HEK293 (cell line): ENCODE measurements at regions not wholly inside any gene's neighbourhood (a gene's known extent, or its start where the extent isn't known, plus 50 kb on each side); places are given as distances from the start of the nearest gene placed in this dataset.

Experiments
- CTCF ChIA-PET: fragments of 350-600 bp; formaldehyde crosslinking; extraction: SDS; loops from one replicate; lab custom pipeline; 2021; ENCODE audit warnings: antibody characterized with exemption; lab: Yijun Ruan, JAX
- POLR2A ChIA-PET: fragments of 300-600 bp; formaldehyde crosslinking; extraction: SDS; loops from one replicate; lab custom pipeline; 2020; ENCODE audit warnings: antibody characterized with exemption, inconsistent platforms; lab: Yijun Ruan, JAX
- H3K27ac ChIP-seq: fragments of 200-500 bp; sonication (Bioruptor generic); 2 replicates; pipeline ENCODE4 v1.5.1; 2014; ENCODE audit warnings: low read depth, low read length, control low read depth, inconsistent platforms; ENCODE audit errors: extremely low read depth
- H3K36me3 ChIP-seq, 2 experiments: fragments of 200-500 bp in 1 of 2; sonication (Bioruptor generic) in 1 of 2; 1 replicate in 1 of 2; 2 replicates in 1 of 2; pipeline ENCODE4 v1.5.1; 2014 to 2017; ENCODE audit warnings: inconsistent platforms in 2 of 2, low read length in 2 of 2; ENCODE audit not compliant: control insufficient read depth in 2 of 2, insufficient read depth in 1 of 2
- H3K4me1 ChIP-seq: fragments of 200-500 bp; sonication (Bioruptor generic); 2 replicates; pipeline ENCODE4 v1.5.1; 2014; ENCODE audit warnings: mild to moderate bottlenecking, low read length, inconsistent platforms; ENCODE audit not compliant: control insufficient read depth, insufficient read depth
- H3K4me3 ChIP-seq: 2 replicates; pipeline ENCODE4 v1.5.1; 2011; ENCODE audit warnings: low read depth, mild to moderate bottlenecking, control low read depth, low read length, moderate library complexity
- H3K9me3 ChIP-seq: fragments of 200-500 bp; sonication (Bioruptor generic); 2 replicates; pipeline ENCODE4 v1.5.1; 2014; ENCODE audit warnings: low read depth, low read length, inconsistent platforms; ENCODE audit not compliant: control insufficient read depth, insufficient read depth
- KLF1 ChIP-seq: fragments of 450-650 bp; formaldehyde crosslinking; IDR thresholded peaks from 2 replicates; pipeline ENCODE4 v1.5.1; 2016; ENCODE audit warnings: missing biosample characterization, missing genetic modification characterization
- KLF9 ChIP-seq: fragments of 450-650 bp; formaldehyde crosslinking; IDR thresholded peaks from 2 replicates; pipeline ENCODE4 v1.5.1; 2016; ENCODE audit warnings: missing biosample characterization, missing genetic modification characterization, low read depth
- PRDM6 ChIP-seq: fragments of 450-650 bp; formaldehyde crosslinking; IDR thresholded peaks from 2 replicates; pipeline ENCODE4 v1.5.1; 2017; ENCODE audit warnings: missing biosample characterization, missing genetic modification characterization
- RBAK ChIP-seq: fragments of 450-650 bp; formaldehyde crosslinking; IDR thresholded peaks from 2 replicates; pipeline ENCODE4 v1.5.1; 2016; ENCODE audit warnings: missing biosample characterization, missing genetic modification characterization
- ZNF10 ChIP-seq: fragments of 450-650 bp; formaldehyde crosslinking; IDR thresholded peaks from 2 replicates; pipeline ENCODE4 v1.5.1; 2017; ENCODE audit warnings: missing biosample characterization, missing genetic modification characterization
- ZNF202 ChIP-seq: fragments of 450-650 bp; formaldehyde crosslinking; IDR thresholded peaks from 2 replicates; pipeline ENCODE4 v1.5.1; 2016; ENCODE audit warnings: missing biosample characterization, missing genetic modification characterization, borderline replicate concordance
- ZNF223 ChIP-seq: fragments of 450-650 bp; formaldehyde crosslinking; IDR thresholded peaks from 2 replicates; pipeline ENCODE4 v1.5.1; 2016; ENCODE audit warnings: missing biosample characterization, missing genetic modification characterization
- ZNF266 ChIP-seq: fragments of 450-650 bp; formaldehyde crosslinking; IDR thresholded peaks from 2 replicates; pipeline ENCODE4 v1.5.1; 2016; ENCODE audit warnings: missing biosample characterization, missing genetic modification characterization, low read depth
- ZNF292 ChIP-seq: fragments of 450-650 bp; formaldehyde crosslinking; IDR thresholded peaks from 2 replicates; pipeline ENCODE4 v1.5.1; 2016; ENCODE audit warnings: low read depth, missing biosample characterization, missing genetic modification characterization, borderline replicate concordance
- ZNF394 ChIP-seq: fragments of 450-650 bp; formaldehyde crosslinking; IDR thresholded peaks from 2 replicates; pipeline ENCODE4 v1.5.1; 2016; ENCODE audit warnings: missing biosample characterization, missing genetic modification characterization, mild to moderate bottlenecking, moderate library complexity, borderline replicate concordance
- ZNF654 ChIP-seq: fragments of 450-650 bp; formaldehyde crosslinking; IDR thresholded peaks from 2 replicates; pipeline ENCODE4 v1.5.1; 2016; ENCODE audit warnings: low read depth, missing biosample characterization, missing genetic modification characterization
- ZNF664 ChIP-seq: fragments of 450-650 bp; formaldehyde crosslinking; IDR thresholded peaks from 2 replicates; pipeline ENCODE4 v1.5.1; 2016; ENCODE audit warnings: missing biosample characterization, missing genetic modification characterization
- ZNF768 ChIP-seq: fragments of 450-650 bp; formaldehyde crosslinking; IDR thresholded peaks from 2 replicates; pipeline ENCODE4 v1.5.1; 2018; ENCODE audit warnings: missing biosample characterization, mild to moderate bottlenecking, missing genetic modification characterization
- ZNF785 ChIP-seq: fragments of 450-650 bp; formaldehyde crosslinking; IDR thresholded peaks from 2 replicates; pipeline ENCODE4 v1.5.1; 2016; ENCODE audit warnings: missing biosample characterization, missing genetic modification characterization
- ZNF843 ChIP-seq: fragments of 450-650 bp; formaldehyde crosslinking; IDR thresholded peaks from 2 replicates; pipeline ENCODE4 v1.5.1; 2016; ENCODE audit warnings: missing biosample characterization, missing genetic modification characterization
- TF ChIP-seq, protein P1 (sequence below): fragments of 450-650 bp; formaldehyde crosslinking; IDR thresholded peaks from 2 replicates; pipeline ENCODE4 v1.5.1; 2016; ENCODE audit warnings: missing biosample characterization, missing genetic modification characterization
- TF ChIP-seq, protein P2 (sequence below): fragments of 450-650 bp; formaldehyde crosslinking; conservative IDR thresholded peaks from 2 replicates; pipeline ENCODE4 v1.5.1; 2016; ENCODE audit warnings: low read depth, missing biosample characterization, missing genetic modification characterization

- no peak for TF ChIP-seq PRDM6 (tag by site-specific recombination)
Observed at GRCh38 chr5:167823405-167823804, 468.0 kb upstream of the WWC1 start (continued).

GRCh38 chr5:167827766-167828165 is 463.7 kb upstream of the WWC1 start:
- no peak overlapping the region for H3K4me3 ChIP-seq
- TF ChIP-seq KLF1 (peak; percentile 55), KLF9 (tag by site-specific recombination) (peak; percentile 24; the same call in 1 of the 2 replicates)
- TF ChIP-seq, protein P1, sequence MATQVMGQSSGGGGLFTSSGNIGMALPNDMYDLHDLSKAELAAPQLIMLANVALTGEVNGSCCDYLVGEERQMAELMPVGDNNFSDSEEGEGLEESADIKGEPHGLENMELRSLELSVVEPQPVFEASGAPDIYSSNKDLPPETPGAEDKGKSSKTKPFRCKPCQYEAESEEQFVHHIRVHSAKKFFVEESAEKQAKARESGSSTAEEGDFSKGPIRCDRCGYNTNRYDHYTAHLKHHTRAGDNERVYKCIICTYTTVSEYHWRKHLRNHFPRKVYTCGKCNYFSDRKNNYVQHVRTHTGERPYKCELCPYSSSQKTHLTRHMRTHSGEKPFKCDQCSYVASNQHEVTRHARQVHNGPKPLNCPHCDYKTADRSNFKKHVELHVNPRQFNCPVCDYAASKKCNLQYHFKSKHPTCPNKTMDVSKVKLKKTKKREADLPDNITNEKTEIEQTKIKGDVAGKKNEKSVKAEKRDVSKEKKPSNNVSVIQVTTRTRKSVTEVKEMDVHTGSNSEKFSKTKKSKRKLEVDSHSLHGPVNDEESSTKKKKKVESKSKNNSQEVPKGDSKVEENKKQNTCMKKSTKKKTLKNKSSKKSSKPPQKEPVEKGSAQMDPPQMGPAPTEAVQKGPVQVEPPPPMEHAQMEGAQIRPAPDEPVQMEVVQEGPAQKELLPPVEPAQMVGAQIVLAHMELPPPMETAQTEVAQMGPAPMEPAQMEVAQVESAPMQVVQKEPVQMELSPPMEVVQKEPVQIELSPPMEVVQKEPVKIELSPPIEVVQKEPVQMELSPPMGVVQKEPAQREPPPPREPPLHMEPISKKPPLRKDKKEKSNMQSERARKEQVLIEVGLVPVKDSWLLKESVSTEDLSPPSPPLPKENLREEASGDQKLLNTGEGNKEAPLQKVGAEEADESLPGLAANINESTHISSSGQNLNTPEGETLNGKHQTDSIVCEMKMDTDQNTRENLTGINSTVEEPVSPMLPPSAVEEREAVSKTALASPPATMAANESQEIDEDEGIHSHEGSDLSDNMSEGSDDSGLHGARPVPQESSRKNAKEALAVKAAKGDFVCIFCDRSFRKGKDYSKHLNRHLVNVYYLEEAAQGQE: no peak
- no peaks in the 10 kb centered on the region for H3K36me3 ChIP-seq
- no peaks in the 10 kb centered on the region for H3K9me3 ChIP-seq
- no peak overlapping the region for H3K27ac ChIP-seq
- CTCF ChIA-PET: no interaction called here
- POLR2A ChIA-PET: no interaction called here
- H3K4me1 ChIP-seq: no peaks in the 10 kb centered on the region

GRCh38 chr5:167831754-167832504 is 459.5 kb upstream of the WWC1 start:
- CTCF ChIA-PET: no interaction called here

More at GRCh38 chr5:167831754-167832504, 459.5 kb upstream of the WWC1 start:
- H3K4me1 ChIP-seq: no peaks in the 10 kb centered on the region
- no peak overlapping the region for H3K4me3 ChIP-seq
- no peaks in the 10 kb centered on the region for H3K9me3 ChIP-seq
- H3K36me3 ChIP-seq: no peaks in the 10 kb centered on the region
- TF ChIP-seq, protein P2, sequence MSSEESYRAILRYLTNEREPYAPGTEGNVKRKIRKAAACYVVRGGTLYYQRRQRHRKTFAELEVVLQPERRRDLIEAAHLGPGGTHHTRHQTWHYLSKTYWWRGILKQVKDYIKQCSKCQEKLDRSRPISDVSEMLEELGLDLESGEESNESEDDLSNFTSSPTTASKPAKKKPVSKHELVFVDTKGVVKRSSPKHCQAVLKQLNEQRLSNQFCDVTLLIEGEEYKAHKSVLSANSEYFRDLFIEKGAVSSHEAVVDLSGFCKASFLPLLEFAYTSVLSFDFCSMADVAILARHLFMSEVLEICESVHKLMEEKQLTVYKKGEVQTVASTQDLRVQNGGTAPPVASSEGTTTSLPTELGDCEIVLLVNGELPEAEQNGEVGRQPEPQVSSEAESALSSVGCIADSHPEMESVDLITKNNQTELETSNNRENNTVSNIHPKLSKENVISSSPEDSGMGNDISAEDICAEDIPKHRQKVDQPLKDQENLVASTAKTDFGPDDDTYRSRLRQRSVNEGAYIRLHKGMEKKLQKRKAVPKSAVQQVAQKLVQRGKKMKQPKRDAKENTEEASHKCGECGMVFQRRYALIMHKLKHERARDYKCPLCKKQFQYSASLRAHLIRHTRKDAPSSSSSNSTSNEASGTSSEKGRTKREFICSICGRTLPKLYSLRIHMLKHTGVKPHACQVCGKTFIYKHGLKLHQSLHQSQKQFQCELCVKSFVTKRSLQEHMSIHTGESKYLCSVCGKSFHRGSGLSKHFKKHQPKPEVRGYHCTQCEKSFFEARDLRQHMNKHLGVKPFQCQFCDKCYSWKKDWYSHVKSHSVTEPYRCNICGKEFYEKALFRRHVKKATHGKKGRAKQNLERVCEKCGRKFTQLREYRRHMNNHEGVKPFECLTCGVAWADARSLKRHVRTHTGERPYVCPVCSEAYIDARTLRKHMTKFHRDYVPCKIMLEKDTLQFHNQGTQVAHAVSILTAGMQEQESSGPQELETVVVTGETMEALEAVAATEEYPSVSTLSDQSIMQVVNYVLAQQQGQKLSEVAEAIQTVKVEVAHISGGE: no peak
- no peak for TF ChIP-seq ZNF394
- TF ChIP-seq ZNF654 (tag by site-specific recombination): no peak
- no peak for TF ChIP-seq ZNF292 (tag by site-specific recombination)
- TF ChIP-seq RBAK: no peak
- TF ChIP-seq ZNF843 (tag by site-specific recombination): no peak
- no peak for TF ChIP-seq ZNF785
- TF ChIP-seq ZNF10: no peak
- no peak for TF ChIP-seq ZNF202 (tag by site-specific recombination)
- TF ChIP-seq ZNF664: no peak
- no peak for TF ChIP-seq ZNF266 (tag by site-specific recombination)
- TF ChIP-seq ZNF223 (tag by site-specific recombination): no peak
- no peak for TF ChIP-seq ZNF768 (tag by site-specific recombination)
- H3K27ac ChIP-seq: no peak overlapping the region
- POLR2A ChIA-PET: no interaction called here
